NB4 (cell line): ENCODE measurements at regions not wholly inside any gene's neighbourhood (a gene's known extent, or its start where the extent isn't known, plus 50 kb on each side); places are given as distances from the start of the nearest gene placed in this dataset.

ENCODE experiments used
- CTCF ChIP-seq: IDR thresholded peaks from one replicate; pipeline ENCODE4 v1.5.1; 2012; ENCODE audit warnings: low read depth, low read length
- MAX ChIP-seq: IDR thresholded peaks from 2 replicates; pipeline ENCODE4 v1.6.1; 2011; ENCODE audit warnings: low read depth, low read length
- POLR2A ChIP-seq: IDR thresholded peaks from 2 replicates; pipeline ENCODE4 v1.6.1; 2011; ENCODE audit warnings: mild to moderate bottlenecking; ENCODE audit not compliant: insufficient read length; ENCODE audit errors: extremely low read depth

- TF ChIP-seq CTCF (no peak), POLR2A (no peak), MAX (no peak)
Measured at GRCh38 chr7:106442476-106442875, 157.7 kb upstream of the NAMPT start.
